Lower leg skin (tissue), 3 donors: ENCODE measurements at regions not wholly inside any gene's neighbourhood (a gene's known extent, or its start where the extent isn't known, plus 50 kb on each side); places are given as distances from the start of the nearest gene placed in this dataset.

Experiments used
- POLR2A ChIP-seq, 2 donors: fragments of 450-650 bp; IDR thresholded peaks; one replicate each; pipeline ENCODE4 v1.6.1; 2016 to 2017; ENCODE audit warnings: antibody characterized with exemption in 2 of 2, mild to moderate bottlenecking in 1 of 2, moderate library complexity in 1 of 2
- TF ChIP-seq, protein P1 (sequence below), 3 donors: fragments of 450-650 bp; IDR thresholded peaks; one replicate each; pipeline ENCODE4 v1.5.1; 2016; ENCODE audit warnings: antibody characterized with exemption in 3 of 3, mild to moderate bottlenecking in 3 of 3, moderate library complexity in 2 of 3

DNA sequence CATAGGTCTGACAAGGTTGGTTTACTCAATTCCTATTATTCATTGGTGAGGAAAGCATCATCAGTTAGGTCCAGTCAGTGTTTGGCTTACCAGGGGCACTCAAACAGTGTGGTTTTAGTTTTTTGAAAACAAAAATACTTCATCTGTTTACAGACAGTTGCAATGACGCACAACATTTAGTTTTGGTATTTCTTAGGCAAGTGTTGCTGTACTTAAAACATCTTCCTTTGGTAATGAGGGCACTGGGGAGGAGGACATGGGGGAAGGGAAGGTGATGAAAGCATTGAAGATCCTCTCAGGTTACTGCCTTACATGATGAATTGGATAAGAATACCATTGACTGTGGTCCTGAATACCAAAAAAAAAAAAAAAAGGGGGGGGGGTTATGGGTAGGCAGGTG is 93.7 kb upstream of the MAOA start:
- TF ChIP-seq, protein P1, sequence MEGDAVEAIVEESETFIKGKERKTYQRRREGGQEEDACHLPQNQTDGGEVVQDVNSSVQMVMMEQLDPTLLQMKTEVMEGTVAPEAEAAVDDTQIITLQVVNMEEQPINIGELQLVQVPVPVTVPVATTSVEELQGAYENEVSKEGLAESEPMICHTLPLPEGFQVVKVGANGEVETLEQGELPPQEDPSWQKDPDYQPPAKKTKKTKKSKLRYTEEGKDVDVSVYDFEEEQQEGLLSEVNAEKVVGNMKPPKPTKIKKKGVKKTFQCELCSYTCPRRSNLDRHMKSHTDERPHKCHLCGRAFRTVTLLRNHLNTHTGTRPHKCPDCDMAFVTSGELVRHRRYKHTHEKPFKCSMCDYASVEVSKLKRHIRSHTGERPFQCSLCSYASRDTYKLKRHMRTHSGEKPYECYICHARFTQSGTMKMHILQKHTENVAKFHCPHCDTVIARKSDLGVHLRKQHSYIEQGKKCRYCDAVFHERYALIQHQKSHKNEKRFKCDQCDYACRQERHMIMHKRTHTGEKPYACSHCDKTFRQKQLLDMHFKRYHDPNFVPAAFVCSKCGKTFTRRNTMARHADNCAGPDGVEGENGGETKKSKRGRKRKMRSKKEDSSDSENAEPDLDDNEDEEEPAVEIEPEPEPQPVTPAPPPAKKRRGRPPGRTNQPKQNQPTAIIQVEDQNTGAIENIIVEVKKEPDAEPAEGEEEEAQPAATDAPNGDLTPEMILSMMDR (IDR thresholded peaks at IDR 0.05), result no peak
- TF ChIP-seq POLR2A (IDR thresholded peaks at IDR 0.05), result no peak
